SK-N-SH treated with all-trans-retinoic acid at 6 μM for 48 hours (cell line): ENCODE measurements at regions not wholly inside any gene's neighbourhood (a gene's known extent, or its start where the extent isn't known, plus 50 kb on each side); places are given as distances from the start of the nearest gene placed in this dataset.

ENCODE experiments used
- ATAC-seq: fragments of 200-7000 bp; cut with Tn5 transposase; 3 replicates; pipeline ENCODE4 v1.9.1; 2020; ENCODE audit warnings: mild to moderate bottlenecking, moderate library complexity
- ARNTL ChIP-seq: fragments of 450-650 bp; formaldehyde crosslinking; IDR thresholded peaks from 2 replicates; pipeline ENCODE4 v1.5.0; 2020; ENCODE audit warnings: low read depth, mild to moderate bottlenecking, moderate library complexity, borderline replicate concordance
- BACH2 ChIP-seq: fragments of 250-450 bp; sonication (Bioruptor Pico); IDR thresholded peaks from 2 replicates; pipeline ENCODE4 v1.9.0; 2021; ENCODE audit warnings: mild to moderate bottlenecking, borderline replicate concordance
- CSDC2 ChIP-seq: fragments of 250-450 bp; sonication (Bioruptor Pico); IDR thresholded peaks from 2 replicates; pipeline ENCODE4 v1.5.0; 2020; ENCODE audit warnings: mild to moderate bottlenecking, moderate library complexity
- GLIS3 ChIP-seq: fragments of 250-450 bp; sonication (Bioruptor Pico); IDR thresholded peaks from 2 replicates; pipeline ENCODE4 v1.5.0; 2020; ENCODE audit warnings: mild to moderate bottlenecking, moderate library complexity
- ISL1 ChIP-seq: fragments of 250-450 bp; sonication (Bioruptor Pico); IDR thresholded peaks from 2 replicates; pipeline ENCODE4 v2.1.2; 2022; ENCODE audit warnings: mild to moderate bottlenecking, moderate library complexity
- PATZ1 ChIP-seq: fragments of 250-450 bp; sonication (Bioruptor Pico); IDR thresholded peaks from 2 replicates; pipeline ENCODE4 v1.8.0; 2020; ENCODE audit warnings: mild to moderate bottlenecking, moderate library complexity, borderline replicate concordance
- PPARA ChIP-seq: fragments of 250-450 bp; sonication (Bioruptor Pico); IDR thresholded peaks from 2 replicates; pipeline ENCODE4 v1.5.0; 2020; ENCODE audit warnings: mild to moderate bottlenecking, borderline replicate concordance
- RARB ChIP-seq: fragments of 250-450 bp; sonication (Bioruptor Pico); IDR thresholded peaks from 2 replicates; pipeline ENCODE4 v1.8.0; 2021; ENCODE audit warnings: mild to moderate bottlenecking, moderate library complexity
- SNAI2 ChIP-seq: fragments of 250-450 bp; sonication (Bioruptor Pico); IDR thresholded peaks from 2 replicates; pipeline ENCODE4 v1.5.0; 2020; ENCODE audit warnings: mild to moderate bottlenecking, moderate library complexity
- TCF4 ChIP-seq: fragments of 250-450 bp; sonication (Bioruptor Pico); IDR thresholded peaks from 2 replicates; pipeline ENCODE4 v1.8.0; 2021; ENCODE audit warnings: mild to moderate bottlenecking, moderate library complexity, borderline replicate concordance
- TOX ChIP-seq: fragments of 250-450 bp; sonication (Bioruptor Pico); IDR thresholded peaks from 2 replicates; pipeline ENCODE4 v1.8.0; 2021; ENCODE audit warnings: mild to moderate bottlenecking, moderate library complexity, borderline replicate concordance
- TSHZ2 ChIP-seq: fragments of 250-450 bp; sonication (Bioruptor Pico); IDR thresholded peaks from 2 replicates; pipeline ENCODE4 v1.5.0; 2020; ENCODE audit warnings: mild to moderate bottlenecking, moderate library complexity
- ZC3H10 ChIP-seq: fragments of 250-450 bp; sonication (Bioruptor Pico); IDR thresholded peaks from 2 replicates; pipeline ENCODE4 v1.5.1; 2021; ENCODE audit warnings: mild to moderate bottlenecking, moderate library complexity
- ZFP3 ChIP-seq: fragments of 250-450 bp; sonication (Bioruptor Pico); IDR thresholded peaks from 2 replicates; pipeline ENCODE4 v1.5.0; 2020; ENCODE audit warnings: mild to moderate bottlenecking, moderate library complexity
- ZFP30 ChIP-seq: fragments of 450-650 bp; formaldehyde crosslinking; IDR thresholded peaks from 2 replicates; pipeline ENCODE4 v1.5.0; 2022; ENCODE audit warnings: mild to moderate bottlenecking, moderate library complexity
- ZNF565 ChIP-seq: fragments of 450-650 bp; formaldehyde crosslinking; conservative IDR thresholded peaks from 2 replicates; pipeline ENCODE4 v1.5.0; 2020; ENCODE audit warnings: low read depth, mild to moderate bottlenecking, moderate library complexity
- ZNF70 ChIP-seq: fragments of 450-650 bp; formaldehyde crosslinking; IDR thresholded peaks from 2 replicates; pipeline ENCODE4 v1.5.0; 2020; ENCODE audit warnings: mild to moderate bottlenecking, moderate library complexity
- ZNF8 ChIP-seq: fragments of 450-650 bp; formaldehyde crosslinking; IDR thresholded peaks from 2 replicates; pipeline ENCODE4 v1.5.0; 2020; ENCODE audit warnings: mild to moderate bottlenecking, moderate library complexity
- TF ChIP-seq, protein P1 (sequence below): fragments of 250-450 bp; sonication (Bioruptor Pico); IDR thresholded peaks from 2 replicates; pipeline ENCODE4 v1.5.1; 2021; ENCODE audit warnings: mild to moderate bottlenecking, moderate library complexity
- TF ChIP-seq, protein P2 (sequence below): fragments of 250-450 bp; sonication (Bioruptor Pico); IDR thresholded peaks from 2 replicates; pipeline ENCODE4 v1.8.0; 2021; ENCODE audit warnings: low read depth, mild to moderate bottlenecking, moderate library complexity, borderline replicate concordance
- TF ChIP-seq, protein P3 (sequence below): fragments of 250-450 bp; sonication (Bioruptor Pico); IDR thresholded peaks from 2 replicates; pipeline ENCODE4 v1.5.1; 2020; ENCODE audit warnings: low read depth, mild to moderate bottlenecking, moderate library complexity

GRCh38 chr6:44738601-44739146 lies 351.2 kb downstream of the CDC5L start:
- no peak for TF ChIP-seq PATZ1 (CRISPR knock-in tag)
- no peak for TF ChIP-seq ARNTL (CRISPR knock-in tag)
- TF ChIP-seq BACH2 (CRISPR knock-in tag) = no peak
- TF ChIP-seq ZFP30 (CRISPR knock-in tag) = no peak
- no peak for TF ChIP-seq ZNF8 (CRISPR knock-in tag)
- TF ChIP-seq GLIS3 (CRISPR knock-in tag) = no peak
- no peak for TF ChIP-seq TOX
- no peak for TF ChIP-seq PPARA (CRISPR knock-in tag)
- TF ChIP-seq TCF4 = no peak
- no peak for TF ChIP-seq SNAI2 (CRISPR knock-in tag)
- no peak for TF ChIP-seq ZNF70 (CRISPR knock-in tag)
- no peak for TF ChIP-seq ZFP3 (CRISPR knock-in tag)
- TF ChIP-seq, protein P1, sequence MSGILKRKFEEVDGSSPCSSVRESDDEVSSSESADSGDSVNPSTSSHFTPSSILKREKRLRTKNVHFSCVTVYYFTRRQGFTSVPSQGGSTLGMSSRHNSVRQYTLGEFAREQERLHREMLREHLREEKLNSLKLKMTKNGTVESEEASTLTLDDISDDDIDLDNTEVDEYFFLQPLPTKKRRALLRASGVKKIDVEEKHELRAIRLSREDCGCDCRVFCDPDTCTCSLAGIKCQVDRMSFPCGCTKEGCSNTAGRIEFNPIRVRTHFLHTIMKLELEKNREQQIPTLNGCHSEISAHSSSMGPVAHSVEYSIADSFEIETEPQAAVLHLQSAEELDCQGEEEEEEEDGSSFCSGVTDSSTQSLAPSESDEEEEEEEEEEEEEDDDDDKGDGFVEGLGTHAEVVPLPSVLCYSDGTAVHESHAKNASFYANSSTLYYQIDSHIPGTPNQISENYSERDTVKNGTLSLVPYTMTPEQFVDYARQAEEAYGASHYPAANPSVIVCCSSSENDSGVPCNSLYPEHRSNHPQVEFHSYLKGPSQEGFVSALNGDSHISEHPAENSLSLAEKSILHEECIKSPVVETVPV = no peak
- TF ChIP-seq, protein P2, sequence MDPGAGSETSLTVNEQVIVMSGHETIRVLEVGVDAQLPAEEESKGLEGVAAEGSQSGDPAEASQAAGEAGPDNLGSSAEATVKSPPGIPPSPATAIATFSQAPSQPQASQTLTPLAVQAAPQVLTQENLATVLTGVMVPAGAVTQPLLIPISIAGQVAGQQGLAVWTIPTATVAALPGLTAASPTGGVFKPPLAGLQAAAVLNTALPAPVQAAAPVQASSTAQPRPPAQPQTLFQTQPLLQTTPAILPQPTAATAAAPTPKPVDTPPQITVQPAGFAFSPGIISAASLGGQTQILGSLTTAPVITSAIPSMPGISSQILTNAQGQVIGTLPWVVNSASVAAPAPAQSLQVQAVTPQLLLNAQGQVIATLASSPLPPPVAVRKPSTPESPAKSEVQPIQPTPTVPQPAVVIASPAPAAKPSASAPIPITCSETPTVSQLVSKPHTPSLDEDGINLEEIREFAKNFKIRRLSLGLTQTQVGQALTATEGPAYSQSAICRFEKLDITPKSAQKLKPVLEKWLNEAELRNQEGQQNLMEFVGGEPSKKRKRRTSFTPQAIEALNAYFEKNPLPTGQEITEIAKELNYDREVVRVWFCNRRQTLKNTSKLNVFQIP = no peak
- TF ChIP-seq ZNF565 (CRISPR knock-in tag) = no peak
- no peak for TF ChIP-seq TSHZ2 (CRISPR knock-in tag)
- ATAC-seq = no peak

DNA sequence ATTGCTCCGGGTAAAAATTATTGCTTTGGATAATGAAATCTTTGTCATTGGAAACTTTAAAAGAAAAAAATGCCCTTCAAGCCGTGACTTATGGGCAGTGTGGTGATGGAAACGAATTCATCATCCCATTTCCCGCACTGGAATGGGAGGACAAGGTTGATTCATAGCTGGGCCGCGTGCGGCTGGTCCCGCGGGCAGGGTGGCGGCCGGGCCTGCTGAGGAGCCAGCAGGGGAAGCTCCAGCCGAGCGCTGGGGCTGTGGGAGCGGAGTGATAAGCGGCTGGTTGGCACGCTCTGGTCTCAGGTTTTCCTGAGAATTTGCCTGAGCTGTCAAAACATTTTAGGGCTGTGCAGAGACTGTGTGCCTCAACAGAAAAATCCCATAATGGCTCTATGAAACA lies 351.7 kb downstream of the CDC5L start:
- TF ChIP-seq ZNF8 (CRISPR knock-in tag) = no peak
- TF ChIP-seq ARNTL (CRISPR knock-in tag) = no peak
- TF ChIP-seq TCF4 = no peak
- no peak for TF ChIP-seq ZC3H10 (CRISPR knock-in tag)
- TF ChIP-seq ZNF565 (CRISPR knock-in tag) = no peak
- TF ChIP-seq CSDC2 (CRISPR knock-in tag) = no peak
- TF ChIP-seq, protein P3, sequence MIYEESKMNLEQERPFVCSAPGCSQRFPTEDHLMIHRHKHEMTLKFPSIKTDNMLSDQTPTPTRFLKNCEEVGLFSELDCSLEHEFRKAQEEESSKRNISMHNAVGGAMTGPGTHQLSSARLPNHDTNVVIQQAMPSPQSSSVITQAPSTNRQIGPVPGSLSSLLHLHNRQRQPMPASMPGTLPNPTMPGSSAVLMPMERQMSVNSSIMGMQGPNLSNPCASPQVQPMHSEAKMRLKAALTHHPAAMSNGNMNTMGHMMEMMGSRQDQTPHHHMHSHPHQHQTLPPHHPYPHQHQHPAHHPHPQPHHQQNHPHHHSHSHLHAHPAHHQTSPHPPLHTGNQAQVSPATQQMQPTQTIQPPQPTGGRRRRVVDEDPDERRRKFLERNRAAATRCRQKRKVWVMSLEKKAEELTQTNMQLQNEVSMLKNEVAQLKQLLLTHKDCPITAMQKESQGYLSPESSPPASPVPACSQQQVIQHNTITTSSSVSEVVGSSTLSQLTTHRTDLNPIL = no peak
- no peak for TF ChIP-seq ZNF70 (CRISPR knock-in tag)
- no peak for TF ChIP-seq TOX
- TF ChIP-seq PPARA (CRISPR knock-in tag) = no peak
- no peak for TF ChIP-seq BACH2 (CRISPR knock-in tag)
- no peak for TF ChIP-seq ZFP30 (CRISPR knock-in tag)
- no peak for TF ChIP-seq ZFP3 (CRISPR knock-in tag)
- no peak for TF ChIP-seq RARB (CRISPR knock-in tag)
- ATAC-seq = no peak

GRCh38 chr6:44740566-44741120 lies 353.1 kb downstream of the CDC5L start:
- ATAC-seq = no peak
- TF ChIP-seq ARNTL (CRISPR knock-in tag) (no peak), ZNF565 (CRISPR knock-in tag) (no peak), GLIS3 (CRISPR knock-in tag) (no peak), TSHZ2 (CRISPR knock-in tag) (no peak), ISL1 (CRISPR knock-in tag) (no peak), ZNF8 (CRISPR knock-in tag) (no peak), TOX (no peak)
- TF ChIP-seq, protein P2 = no peak
- TF ChIP-seq, protein P3 = no peak
